ENCODE measurements at regions not wholly inside any gene's neighbourhood (a gene's known extent, or its start where the extent isn't known, plus 50 kb on each side); places are given as distances from the start of the nearest gene placed in this dataset.
A peak's percentile ranks its signal among the peaks of the same experiment; 100 is the strongest.
"Not testable (repeated sequence)": the region's sequence is repeated elsewhere in the genome, so short reads cannot be mapped to it uniquely, and the experiment has no call there.

- DNase-seq: no peak
These were observed 1426.9 kb upstream of the EYS start for GRCh38 chr6:67133973-67134372.

GRCh38 chr6:67131827-67132226 is 1424.8 kb upstream of the EYS start:
- DNase-seq: no peak

- DNase-seq: no peak
These were observed 1422.8 kb upstream of the EYS start for GRCh38 chr6:67129780-67130179.

- DNase-seq: no peak
These were observed 1420.0 kb upstream of the EYS start for GRCh38 chr6:67127041-67127440.

GRCh38 chr6:67121115-67121514 is 1414.1 kb upstream of the EYS start:
- DNase-seq: no peak

GRCh38 chr6:67112120-67112519 is 1405.1 kb upstream of the EYS start:
- no peak for DNase-seq

GRCh38 chr6:67102743-67103142 is 1395.7 kb upstream of the EYS start:
- no peak for DNase-seq

GRCh38 chr6:67095618-67096226 is 1388.7 kb upstream of the EYS start:
- DNase-seq: not testable (repeated sequence)

GRCh38 chr6:67094431-67094946 is 1387.5 kb upstream of the EYS start:
- no peak for DNase-seq

GRCh38 chr6:67073938-67074337 is 1366.9 kb upstream of the EYS start:
- DNase-seq: no peak

- DNase-seq: no peak
These were observed 1361.8 kb upstream of the EYS start for GRCh38 chr6:67068781-67069180.

GRCh38 chr6:67064323-67064722 is 1357.3 kb upstream of the EYS start:
- no peak for DNase-seq

- DNase-seq: no peak
These were observed 1341.0 kb upstream of the EYS start for GRCh38 chr6:67047996-67048395.

GRCh38 chr6:67045076-67045475 is 1338.0 kb upstream of the EYS start:
- DNase-seq: no peak

GRCh38 chr6:67031451-67031850 is 1324.4 kb upstream of the EYS start:
- no peak for DNase-seq

GRCh38 chr6:67030861-67031260 is 1323.8 kb upstream of the EYS start:
- no peak for DNase-seq

GRCh38 chr6:67016921-67017460 is 1310.0 kb upstream of the EYS start:
- DNase-seq: no peak

GRCh38 chr6:67011441-67011840 is 1304.4 kb upstream of the EYS start:
- no peak for DNase-seq

GRCh38 chr6:67009818-67010217 is 1302.8 kb upstream of the EYS start:
- peak; percentile 21 for DNase-seq

GRCh38 chr6:67003844-67004243 is 1296.8 kb upstream of the EYS start:
- DNase-seq: no peak

- no peak for DNase-seq
These were observed 1293.1 kb upstream of the EYS start for GRCh38 chr6:67000121-67000520.

GRCh38 chr6:66997579-66997978 is 1290.6 kb upstream of the EYS start:
- DNase-seq: not testable (repeated sequence)

GRCh38 chr6:66995669-66996068 is 1288.6 kb upstream of the EYS start:
- no peak for DNase-seq

- not testable (repeated sequence) for DNase-seq
These were observed 1286.7 kb upstream of the EYS start for GRCh38 chr6:66993708-66994107.

GRCh38 chr6:66993272-66993671 is 1286.2 kb upstream of the EYS start:
- DNase-seq: no peak
